ENCODE measurements at regions not wholly inside any gene's neighbourhood (a gene's known extent, or its start where the extent isn't known, plus 50 kb on each side); places are given as distances from the start of the nearest gene placed in this dataset.

- no peak for DNase-seq (ENCODE audit: low read depth in 2 of 2)
These were observed 144.9 kb downstream of the LRIG3 start for GRCh38 chr12:58775396-58775795.

GRCh38 chr12:58776144-58776543 lies 144.2 kb downstream of the LRIG3 start:
- DNase-seq (ENCODE audit: low read depth in 2 of 2), result no peak

- no peak for DNase-seq (ENCODE audit: low read depth in 2 of 2)
These were observed 142.5 kb downstream of the LRIG3 start for GRCh38 chr12:58777815-58778214.

- no peak for DNase-seq (ENCODE audit: low read depth in 2 of 2)
These were observed 138.7 kb downstream of the LRIG3 start for GRCh38 chr12:58781609-58782008.

- DNase-seq (ENCODE audit: low read depth in 2 of 2), result no peak
These were observed 133.1 kb downstream of the LRIG3 start for GRCh38 chr12:58787021-58787760.

GRCh38 chr12:58794859-58795258 lies 125.4 kb downstream of the LRIG3 start:
- DNase-seq (ENCODE audit: low read depth in 2 of 2), result no peak

GRCh38 chr12:58795825-58796224 lies 124.5 kb downstream of the LRIG3 start:
- DNase-seq (ENCODE audit: low read depth in 2 of 2), result no peak

- DNase-seq (ENCODE audit: low read depth in 2 of 2), result no peak
These were observed 118.3 kb downstream of the LRIG3 start for GRCh38 chr12:58801986-58802385.

- DNase-seq (ENCODE audit: low read depth in 2 of 2), result no peak
These were observed 116.4 kb downstream of the LRIG3 start for GRCh38 chr12:58803908-58804307.

GRCh38 chr12:58804749-58805148 lies 115.6 kb downstream of the LRIG3 start:
- peak; percentile 10 to 16 for DNase-seq (ENCODE audit: low read depth in 2 of 2)

- DNase-seq (ENCODE audit: low read depth in 2 of 2), result no peak
These were observed 111.2 kb downstream of the LRIG3 start for GRCh38 chr12:58809064-58809607.

GRCh38 chr12:58811346-58811745 lies 109.0 kb downstream of the LRIG3 start:
- DNase-seq (ENCODE audit: low read depth in 2 of 2), result no peak

- no peak for DNase-seq (ENCODE audit: low read depth in 2 of 2)
These were observed 108.1 kb downstream of the LRIG3 start for GRCh38 chr12:58812214-58812613.

- no peak for DNase-seq (ENCODE audit: low read depth in 2 of 2)
These were observed 106.3 kb downstream of the LRIG3 start for GRCh38 chr12:58814036-58814435.

GRCh38 chr12:58815235-58815634 lies 105.1 kb downstream of the LRIG3 start:
- DNase-seq (ENCODE audit: low read depth in 2 of 2), result no peak

GRCh38 chr12:58818546-58818945 lies 101.8 kb downstream of the LRIG3 start:
- no peak for DNase-seq (ENCODE audit: low read depth in 2 of 2)

- no peak for DNase-seq (ENCODE audit: low read depth in 2 of 2)
These were observed 101.0 kb downstream of the LRIG3 start for GRCh38 chr12:58819345-58819744.

- DNase-seq (ENCODE audit: low read depth in 2 of 2), result no peak
These were observed 100.3 kb downstream of the LRIG3 start for GRCh38 chr12:58819985-58820384.

All from lung microvascular endothelial cell (primary cell).